Globus pallidus (tissue), 1 donor: ENCODE measurements at regions not wholly inside any gene's neighbourhood (a gene's known extent, or its start where the extent isn't known, plus 50 kb on each side); places are given as distances from the start of the nearest gene placed in this dataset.

Source experiments
- DNase-seq: peaks from one replicate; pipeline ENCODE4 v3.0.0-alpha.2; 2015; ENCODE audit warnings: low spot score

DNA sequence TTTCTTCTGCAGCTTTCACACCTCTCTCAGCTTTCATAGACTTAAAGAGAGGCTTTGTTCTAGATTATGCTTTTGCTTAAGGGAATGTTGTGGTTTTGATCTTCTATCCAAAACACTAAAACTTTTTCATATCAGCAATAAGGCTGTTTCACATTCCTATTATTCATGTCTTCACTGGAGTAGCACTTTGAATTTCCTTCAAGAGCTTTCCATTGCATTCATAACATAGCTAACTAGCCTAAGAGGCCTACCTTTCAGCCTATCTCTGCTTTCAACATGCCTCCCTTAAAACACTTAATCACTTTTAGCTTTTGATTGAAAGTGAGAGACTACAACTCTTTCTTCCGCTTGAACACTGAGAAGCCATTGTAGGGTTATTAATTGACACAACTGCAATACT is 1117.0 kb upstream of the PHF14 start:
- no peak for DNase-seq

DNA sequence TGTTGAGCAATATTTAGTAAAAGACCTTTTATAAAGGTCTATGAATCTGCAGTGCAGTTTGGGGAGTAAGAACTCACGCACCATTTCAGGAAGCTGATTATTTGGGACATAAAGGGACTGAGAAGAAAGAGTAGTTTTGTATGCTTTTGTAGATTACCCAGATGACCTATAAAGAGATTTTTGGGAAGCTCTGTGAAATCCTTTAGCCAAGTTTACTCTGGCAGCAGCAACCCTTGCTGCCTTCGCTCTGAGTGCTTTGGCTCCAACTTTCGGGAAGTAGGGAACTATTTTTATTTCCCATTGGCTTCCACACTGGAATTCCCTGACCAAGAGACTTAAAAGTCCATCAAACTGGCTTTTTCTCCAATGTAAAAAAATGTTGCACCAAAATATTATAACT is 1110.1 kb upstream of the PHF14 start:
- no peak for DNase-seq

DNA sequence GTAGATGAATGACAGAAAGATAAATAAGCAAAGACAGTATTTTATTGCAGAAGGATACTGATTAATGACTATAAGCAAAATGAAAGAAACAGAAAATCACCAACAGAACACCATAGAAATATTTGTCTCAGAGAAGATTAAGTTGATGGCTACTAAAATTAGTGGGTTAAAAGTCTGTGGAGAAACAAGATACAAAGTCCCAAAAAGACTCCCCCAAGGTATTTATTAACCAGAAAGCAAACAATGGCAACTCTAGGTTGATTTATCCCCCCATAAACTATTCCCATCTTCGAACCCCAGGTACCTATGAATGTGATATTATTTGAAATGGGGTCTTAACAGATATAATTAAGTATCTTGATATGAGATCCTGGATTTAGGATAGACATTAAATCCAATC is 1104.5 kb upstream of the PHF14 start:
- no peak for DNase-seq

DNA sequence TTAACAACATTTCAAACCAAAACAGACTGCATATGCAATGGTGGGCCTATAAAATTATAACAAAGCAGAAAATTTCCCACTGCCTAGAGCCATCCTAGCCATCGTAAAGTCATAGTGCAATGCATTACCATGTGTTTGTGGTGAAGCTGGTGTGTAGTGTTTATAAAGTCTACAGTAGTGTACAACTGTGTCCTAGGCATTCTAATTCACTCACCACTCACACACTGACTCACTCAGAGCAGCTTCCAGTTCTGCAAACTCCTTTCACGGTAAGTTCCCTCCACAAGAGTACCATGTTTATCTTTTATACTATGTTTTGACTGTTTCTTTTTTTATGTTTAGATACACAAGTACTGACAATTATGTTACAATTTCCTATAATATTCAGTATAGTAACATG is 1104.1 kb upstream of the PHF14 start:
- DNase-seq: no peak

DNA sequence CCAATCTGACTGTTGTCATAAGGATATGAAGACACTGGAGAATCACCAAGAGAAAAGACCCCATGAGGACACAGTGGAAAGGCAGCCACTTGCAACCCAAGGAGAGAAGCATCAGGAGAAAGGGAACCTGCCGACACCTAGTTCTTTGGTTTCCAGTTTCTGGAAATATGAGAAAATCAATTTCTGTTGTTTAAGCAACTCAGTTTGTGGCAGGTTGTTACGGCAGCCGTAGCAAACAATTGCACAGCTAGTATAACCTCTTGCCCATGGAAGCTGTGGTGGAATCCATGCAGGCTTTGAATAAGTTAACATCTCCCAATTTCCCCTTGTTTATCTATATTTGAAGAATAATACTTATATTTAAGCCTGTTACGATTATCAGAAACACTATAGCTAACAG is 1103.0 kb upstream of the PHF14 start:
- DNase-seq: no peak

DNA sequence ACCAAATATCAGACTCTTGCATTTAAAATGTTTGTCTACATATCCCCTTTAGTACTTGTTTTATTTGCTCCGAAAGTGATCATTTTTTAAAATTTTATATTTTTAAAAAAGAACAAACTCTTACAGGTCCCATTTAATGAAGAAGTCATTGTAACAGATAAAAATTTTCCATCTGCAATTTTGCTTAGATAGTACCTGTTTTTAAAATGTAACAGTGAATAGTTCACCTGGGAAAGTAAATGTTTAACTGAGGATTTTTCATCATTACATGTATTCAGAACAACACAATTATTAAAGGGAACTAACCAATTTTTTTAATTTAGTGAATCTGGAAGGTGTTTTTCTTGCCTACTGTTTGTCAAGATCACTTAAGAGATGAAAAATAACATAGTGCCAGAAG is 1099.5 kb upstream of the PHF14 start:
- no peak for DNase-seq

DNA sequence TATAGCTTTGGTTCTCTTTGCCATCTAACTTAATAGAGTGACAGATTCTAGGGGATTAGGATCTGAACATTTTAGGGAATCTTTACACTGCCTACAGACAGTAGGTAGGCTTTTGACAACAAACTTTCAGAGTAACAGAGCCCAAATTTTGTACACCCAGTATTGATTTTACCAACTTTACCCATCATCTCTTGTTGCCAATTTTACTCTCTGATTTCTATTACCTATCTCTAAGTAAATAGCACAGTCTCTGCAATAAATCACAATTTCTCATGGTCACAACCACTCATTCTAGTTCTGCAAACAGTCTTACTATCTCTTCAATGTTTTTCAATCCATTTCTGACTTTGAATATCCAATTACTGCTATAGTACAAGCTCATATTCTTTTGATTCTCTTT is 1097.6 kb upstream of the PHF14 start:
- no peak for DNase-seq

DNA sequence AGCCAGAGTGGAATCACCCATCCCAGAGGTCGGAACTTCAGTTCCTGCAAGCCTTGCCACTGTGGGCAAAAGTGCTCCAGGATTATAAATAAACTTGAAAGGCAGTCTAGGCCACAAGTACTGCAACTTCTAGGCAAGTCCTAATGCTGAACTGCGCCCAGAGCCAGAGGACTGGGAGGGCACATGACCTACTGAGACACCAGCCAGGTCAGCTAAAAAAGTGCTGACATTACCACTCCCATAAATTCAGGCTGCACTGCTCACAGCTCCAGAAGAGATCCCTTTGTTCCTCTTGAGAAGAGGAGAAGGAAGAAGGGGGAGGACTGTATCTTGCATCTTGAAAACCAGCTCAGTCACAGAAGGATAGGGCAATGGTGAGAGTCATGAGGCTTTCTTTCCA is 1084.1 kb upstream of the PHF14 start:
- DNase-seq: no peak

DNA sequence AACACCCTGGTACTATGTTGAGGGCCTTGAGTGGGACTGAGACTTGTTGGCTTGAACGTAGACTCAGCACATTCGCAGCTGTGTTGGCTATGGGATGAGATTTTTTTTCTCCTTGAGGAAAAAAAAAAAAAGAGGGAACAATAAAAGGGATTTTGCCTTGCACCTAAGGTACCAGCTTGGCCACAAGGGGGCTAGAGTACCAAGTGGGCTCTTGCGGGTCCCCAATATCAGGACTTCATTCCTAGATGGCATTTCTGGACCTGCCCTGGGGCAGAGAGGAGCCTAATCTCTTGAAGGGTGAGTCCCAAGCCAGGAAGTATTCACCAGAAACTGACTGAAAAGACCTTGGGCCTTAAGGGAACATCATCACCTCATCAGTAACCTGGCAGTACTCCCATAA is 1083.6 kb upstream of the PHF14 start:
- DNase-seq: no peak

DNA sequence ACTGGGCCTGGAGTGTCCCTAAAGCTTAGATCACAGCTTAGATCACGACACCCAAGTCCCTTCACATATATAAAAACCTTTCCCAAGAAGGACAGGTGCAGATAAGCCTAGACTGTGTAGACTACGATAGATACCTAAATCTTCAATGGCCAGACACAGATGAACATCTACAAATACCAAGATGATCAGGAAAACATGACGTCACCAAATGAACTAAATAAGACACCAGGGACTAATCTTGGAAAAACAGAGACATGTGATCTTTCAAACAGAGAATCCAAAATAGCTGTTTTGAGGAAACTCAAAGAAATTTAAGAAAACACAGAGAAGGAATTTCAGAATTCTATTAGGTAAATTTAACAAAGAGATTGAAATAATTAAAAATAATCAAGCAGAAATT is 1082.6 kb upstream of the PHF14 start:
- DNase-seq: no peak

DNA sequence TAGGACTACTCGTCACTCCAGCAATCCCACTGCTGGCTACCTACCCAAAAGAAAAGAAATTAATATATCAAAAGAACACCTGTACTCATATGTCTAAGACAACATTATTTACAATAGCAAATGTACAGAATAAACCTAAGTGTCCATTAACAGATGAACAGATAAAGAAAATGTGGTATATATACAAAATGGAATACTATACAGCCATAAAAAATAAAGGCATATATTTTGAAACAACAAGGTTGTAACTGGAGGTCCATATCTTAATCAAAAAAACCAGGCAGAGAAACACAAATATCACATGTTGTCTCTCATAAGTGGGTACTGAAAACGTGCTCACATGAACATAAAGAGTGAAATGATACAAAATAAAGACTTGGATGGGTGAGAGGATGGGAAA is 1073.3 kb upstream of the PHF14 start:
- no peak for DNase-seq

DNA sequence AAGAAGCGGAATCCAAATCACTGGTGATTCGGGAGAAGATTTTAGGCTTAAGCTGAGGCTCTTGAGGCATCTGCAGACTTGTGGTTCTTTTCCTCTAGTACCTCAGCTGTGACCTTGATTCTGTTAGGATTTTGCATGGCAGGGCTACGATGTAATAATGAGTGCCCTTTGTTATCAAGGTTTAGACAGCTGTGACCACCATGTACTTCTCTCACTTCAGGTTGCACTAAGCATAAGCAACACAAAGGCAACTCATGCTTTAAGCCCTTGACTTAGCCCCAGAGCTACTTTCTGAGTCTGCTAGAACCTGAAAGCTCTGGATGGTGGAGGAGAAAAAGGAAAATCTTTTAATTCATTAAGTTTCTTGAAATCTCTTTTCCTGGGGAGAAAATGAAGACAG is 1052.3 kb upstream of the PHF14 start:
- no peak for DNase-seq

DNA sequence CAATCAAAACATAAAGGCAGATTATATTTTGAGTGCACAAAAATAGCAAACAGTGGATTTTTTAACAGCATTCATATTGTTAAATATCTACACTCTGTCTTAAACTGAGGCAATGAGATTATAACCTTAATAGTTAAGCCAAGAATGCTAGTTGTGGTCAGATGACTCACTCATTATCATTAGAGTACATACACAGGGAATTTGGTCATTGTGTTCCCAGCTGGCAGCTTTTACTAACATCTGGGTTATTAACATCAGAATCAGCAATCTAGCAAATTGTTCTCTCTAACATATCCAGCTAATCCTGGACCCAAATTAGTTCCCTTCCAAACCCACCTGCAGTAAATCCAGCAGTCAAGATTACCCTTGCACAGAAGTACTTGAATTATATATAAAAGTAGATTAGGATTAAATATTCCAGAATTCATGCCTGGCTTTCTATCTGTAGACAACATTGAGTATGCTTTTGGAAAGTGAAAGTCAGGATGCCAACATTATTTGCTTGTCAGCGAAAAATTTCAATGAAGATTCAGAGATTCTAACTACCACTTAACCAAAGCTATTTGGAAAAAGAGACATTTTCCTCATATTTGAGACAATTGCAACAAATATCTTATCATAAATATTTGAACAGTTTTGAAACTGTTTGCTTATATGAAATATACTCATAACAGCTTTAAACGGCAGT is 1035.6 kb upstream of the PHF14 start:
- DNase-seq: no peak

DNA sequence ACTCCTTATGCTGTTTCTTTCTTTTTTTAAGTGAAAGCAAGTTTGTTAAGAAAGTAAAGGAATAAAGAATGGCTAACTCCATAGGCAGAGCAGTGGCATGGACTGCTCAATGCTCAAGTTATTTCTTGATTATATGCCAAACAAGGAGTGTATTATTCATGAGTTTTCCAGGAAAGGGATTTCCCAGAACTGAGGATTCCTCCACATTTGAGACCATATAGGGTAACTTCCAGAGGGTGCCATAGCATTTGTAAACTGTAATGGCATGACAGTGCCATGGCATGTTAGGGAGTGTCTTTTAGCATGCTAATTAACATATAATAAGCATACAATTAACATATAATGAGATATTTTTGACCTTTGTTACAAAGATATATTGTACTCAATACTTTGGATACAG is 1034.5 kb upstream of the PHF14 start:
- DNase-seq: no peak

DNA sequence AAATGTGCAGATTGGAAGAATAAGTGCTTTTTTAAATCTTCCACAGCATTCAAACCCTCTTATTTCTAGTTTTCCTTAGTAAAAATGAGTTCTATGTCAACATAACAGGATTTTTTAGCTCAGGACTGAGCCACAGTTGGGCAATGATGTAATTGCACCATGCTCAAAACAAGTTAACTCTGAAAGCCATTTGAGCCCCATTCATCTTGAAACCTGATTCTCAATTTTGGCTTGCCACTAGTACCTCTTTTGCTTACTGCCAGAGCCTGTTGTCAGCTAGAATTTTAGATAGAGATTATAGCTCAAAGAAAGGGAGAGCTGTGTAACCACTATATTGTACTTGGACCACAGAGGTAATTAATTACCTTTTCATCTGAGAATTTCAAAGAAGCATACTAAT is 1028.5 kb upstream of the PHF14 start:
- DNase-seq: no peak

DNA sequence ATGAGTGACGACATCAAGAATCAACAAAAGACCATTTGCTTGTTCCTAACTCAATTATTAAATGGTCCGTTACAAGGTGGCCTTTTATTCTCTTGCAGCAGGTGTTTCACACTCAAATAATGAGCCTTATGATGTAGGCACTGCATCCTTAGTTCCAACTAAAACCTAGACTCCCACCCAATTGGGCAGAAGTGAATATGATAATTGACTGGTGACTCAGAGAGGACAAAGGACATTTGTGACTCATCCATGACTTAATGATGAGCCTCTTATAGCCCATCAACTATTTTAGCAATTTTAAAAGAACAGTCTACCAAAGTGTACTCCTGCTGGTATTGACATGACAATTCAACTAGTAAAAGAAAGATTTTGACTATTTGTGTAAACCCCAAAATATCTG is 1027.8 kb upstream of the PHF14 start:
- DNase-seq: no peak

DNA sequence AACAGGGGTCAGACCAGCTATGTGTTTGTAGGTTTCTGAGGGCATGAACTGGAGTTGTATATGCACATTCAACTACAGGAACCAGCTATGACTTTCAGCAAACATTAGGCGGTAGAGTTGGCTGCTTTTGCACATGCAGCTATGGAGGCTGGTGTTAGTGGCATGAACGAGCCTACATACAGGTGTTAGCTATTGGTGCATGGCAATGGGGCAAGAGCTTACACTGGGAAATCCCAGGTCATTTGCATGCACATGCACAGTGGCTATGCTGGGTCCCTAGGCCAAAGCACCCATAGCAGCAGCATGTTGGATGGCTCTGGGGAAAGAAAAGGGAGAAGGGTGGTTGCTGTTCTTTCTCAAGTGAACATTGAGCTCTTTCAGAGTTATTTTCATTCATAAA is 1018.5 kb upstream of the PHF14 start:
- DNase-seq: no peak

DNA sequence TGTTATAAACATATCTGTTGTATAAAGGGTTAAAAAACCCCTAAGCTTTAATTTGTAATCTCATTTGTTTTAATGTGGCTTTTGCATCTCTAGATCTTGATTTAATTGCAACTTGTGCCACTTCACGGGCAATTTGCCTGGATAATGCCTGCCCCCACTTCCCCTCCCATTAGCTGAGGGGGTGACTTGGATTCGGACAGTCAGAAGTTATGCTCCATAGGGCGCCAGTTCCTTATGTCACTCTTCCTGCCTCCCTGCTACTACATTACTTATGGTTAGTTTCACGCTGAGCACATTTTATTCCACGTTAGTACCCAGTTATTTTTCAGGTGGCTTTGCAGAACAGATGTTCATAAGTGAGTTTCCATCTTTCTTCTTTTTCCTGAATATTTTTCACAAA is 1015.2 kb upstream of the PHF14 start:
- no peak for DNase-seq

DNA sequence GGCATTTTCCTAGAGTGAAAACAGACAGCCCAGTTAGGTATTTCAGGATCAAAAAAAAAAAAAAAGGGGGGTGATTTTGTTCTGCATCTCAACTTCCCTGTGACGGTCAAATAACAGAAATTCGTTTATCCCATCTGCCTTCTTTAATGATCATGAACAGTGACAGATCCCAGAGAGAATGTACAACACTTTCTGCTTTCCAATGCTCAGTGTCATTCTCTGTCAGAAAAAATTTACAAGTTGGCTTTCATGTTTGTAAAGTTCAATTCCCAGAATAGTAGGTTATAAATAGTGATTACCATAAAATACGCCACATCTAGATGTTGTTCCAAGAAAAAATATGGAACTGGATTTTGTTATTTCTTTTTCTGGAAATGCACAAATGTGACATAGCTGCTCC is 1013.2 kb upstream of the PHF14 start:
- no peak for DNase-seq

DNA sequence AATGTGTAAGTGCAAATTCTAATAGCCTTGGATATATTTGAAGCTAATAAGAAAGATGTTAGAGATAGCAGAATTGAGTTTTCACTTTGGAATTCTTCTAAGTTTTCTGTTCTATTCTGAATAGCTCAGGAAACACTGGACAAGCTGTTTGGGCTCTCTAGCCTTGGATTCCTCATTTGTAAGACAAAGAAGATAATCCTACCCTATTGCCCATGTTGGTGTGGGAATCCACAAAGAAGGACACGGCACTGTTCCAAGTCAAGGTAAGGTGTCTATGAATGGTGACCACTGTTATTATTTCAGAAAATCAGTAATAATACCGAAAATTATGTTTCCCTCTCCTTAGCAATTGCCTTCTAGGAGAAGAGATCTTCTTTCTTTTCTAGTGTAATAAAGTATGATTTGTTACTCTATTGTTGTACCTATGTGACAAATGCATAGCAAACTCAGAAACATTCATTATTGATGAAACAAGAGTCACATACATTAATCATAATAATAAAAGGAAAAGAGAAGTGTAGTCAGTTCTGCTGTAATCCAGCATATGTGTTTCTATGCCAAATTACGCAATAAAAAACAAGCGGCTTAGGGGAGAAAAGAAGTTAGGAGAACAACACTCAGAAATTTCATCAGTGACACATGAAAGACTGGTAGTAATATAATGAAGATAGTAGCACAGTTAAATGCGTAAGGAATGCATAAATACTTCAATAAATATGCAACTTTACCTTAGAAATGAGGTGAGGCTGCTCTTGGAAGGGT is 1012.3 kb upstream of the PHF14 start:
- no peak for DNase-seq

DNA sequence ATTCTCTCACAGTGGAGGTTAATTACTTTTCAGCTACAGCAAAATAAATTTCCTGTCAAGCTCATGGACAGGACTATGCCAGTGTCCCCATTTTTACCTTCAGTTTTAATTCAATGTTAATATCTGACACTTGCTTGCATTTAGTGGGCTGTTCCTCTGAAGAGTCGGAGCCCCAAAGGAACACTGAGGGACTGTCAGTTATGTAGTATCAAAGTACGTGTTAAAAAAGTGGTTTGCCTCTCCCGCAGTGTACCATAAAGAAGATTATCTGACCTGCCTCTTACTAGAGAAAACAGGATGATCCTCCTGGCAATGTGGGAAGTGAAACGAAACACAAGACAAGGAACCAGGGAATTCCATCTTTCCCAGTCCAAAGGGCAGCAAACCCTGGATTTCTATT is 1010.9 kb upstream of the PHF14 start:
- no peak for DNase-seq

DNA sequence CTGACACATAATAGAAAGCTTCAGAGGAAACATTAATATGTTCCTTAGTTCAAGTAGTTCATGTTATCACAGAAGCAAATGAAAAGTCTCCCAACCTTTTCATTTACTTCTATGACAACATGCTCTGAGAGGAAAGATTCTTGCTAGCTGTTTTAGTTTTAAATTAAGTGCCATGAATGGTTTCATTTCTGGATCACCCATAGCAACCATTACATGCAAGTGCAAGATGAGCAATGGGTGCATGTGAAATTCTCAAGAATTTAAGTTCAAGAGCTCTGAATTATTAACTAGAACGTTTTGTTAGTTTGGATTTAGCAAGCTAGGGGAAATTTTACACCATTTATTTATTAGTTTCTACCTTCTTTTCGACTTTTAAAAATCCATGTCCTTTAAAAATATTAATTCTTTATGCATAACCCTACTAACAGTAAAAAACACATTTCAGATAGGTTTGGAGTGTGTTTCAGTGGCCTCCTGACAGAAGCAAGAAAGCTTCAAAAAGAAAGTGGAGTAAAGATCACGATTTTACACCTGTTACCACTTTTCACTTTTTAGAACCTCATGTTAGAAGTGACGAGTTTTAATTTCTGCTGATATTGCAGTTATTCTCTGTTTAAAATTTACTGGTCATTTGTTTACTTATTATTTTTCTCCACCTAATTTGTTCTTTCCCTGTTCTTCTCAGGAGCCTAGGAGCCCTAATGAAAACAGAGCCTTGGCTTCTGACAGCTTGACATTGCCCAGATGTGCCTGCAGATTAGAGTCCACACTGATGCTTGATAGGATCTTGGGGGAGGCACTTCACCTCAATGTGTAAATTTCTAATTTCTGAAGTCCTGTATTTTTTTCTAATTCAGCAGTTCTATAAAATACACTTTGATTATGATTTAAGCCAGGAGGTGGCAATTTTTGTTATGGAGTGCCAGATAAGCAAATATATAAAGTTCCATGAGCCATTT is 995.3 kb upstream of the PHF14 start:
- no peak for DNase-seq
